ENCODE measurements at regions not wholly inside any gene's neighbourhood (a gene's known extent, or its start where the extent isn't known, plus 50 kb on each side); places are given as distances from the start of the nearest gene placed in this dataset.

DNA sequence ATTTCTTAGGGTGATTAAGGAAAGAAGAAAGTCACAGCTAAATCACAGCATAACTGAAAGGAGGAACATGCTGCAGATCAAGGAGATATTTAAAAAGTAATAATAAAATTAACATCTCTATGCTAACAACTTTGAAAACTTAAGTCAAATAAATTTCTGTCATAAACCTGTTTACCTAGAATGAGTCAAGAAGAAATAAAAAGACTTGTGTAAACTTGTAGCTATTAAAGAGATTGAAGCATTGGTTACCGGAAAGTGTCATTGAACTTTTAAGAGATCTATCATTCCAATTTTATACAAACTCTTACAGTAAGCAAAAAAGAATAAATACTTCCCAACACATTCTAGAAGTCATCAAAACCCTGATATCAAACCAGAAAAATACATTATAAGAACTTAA is 520.1 kb upstream of the SYT4 start:
- Histone ChIP-seq H3K27me3 (no peaks in the 10 kb centered on the region), H3K4me3 (no peak overlapping the region), H3K27ac (no peak overlapping the region), H3K36me3 (no peaks in the 10 kb centered on the region), H3K9me3 (no peaks in the 10 kb centered on the region), H3K4me1 (no peaks in the 10 kb centered on the region)
- TF ChIP-seq POLR2A (IDR thresholded peaks at IDR 0.05), result no peak
- TF ChIP-seq, protein P1, sequence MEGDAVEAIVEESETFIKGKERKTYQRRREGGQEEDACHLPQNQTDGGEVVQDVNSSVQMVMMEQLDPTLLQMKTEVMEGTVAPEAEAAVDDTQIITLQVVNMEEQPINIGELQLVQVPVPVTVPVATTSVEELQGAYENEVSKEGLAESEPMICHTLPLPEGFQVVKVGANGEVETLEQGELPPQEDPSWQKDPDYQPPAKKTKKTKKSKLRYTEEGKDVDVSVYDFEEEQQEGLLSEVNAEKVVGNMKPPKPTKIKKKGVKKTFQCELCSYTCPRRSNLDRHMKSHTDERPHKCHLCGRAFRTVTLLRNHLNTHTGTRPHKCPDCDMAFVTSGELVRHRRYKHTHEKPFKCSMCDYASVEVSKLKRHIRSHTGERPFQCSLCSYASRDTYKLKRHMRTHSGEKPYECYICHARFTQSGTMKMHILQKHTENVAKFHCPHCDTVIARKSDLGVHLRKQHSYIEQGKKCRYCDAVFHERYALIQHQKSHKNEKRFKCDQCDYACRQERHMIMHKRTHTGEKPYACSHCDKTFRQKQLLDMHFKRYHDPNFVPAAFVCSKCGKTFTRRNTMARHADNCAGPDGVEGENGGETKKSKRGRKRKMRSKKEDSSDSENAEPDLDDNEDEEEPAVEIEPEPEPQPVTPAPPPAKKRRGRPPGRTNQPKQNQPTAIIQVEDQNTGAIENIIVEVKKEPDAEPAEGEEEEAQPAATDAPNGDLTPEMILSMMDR (IDR thresholded peaks at IDR 0.05), result no peak
- no peak for DNase-seq

DNA sequence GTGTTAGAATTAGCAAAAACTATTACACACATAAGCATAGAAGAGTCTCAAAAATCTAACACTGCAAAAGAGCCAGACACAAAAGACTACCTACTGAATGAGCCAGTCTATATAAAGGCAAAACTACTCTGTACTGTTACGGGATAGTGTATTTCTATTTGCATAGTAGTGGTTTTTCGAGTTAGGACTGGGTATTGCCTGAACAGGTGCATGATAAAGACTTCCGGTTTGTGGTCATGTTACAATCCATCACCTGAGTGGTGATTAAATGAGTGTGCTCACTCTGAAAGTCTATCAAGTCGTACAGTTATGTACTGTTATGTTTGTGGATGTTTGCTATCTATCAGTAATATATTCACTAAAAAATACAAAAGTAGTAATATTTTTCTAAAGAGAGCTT is 523.3 kb upstream of the SYT4 start:
- H3K36me3 ChIP-seq, result no peaks in the 10 kb centered on the region
- no peaks in the 10 kb centered on the region for H3K4me1 ChIP-seq
- no peaks in the 10 kb centered on the region for H3K9me3 ChIP-seq
- TF ChIP-seq, protein P1 (IDR thresholded peaks at IDR 0.05), result no peak
- TF ChIP-seq POLR2A (IDR thresholded peaks at IDR 0.05), result no peak
- DNase-seq, result no peak
- no peaks in the 10 kb centered on the region for H3K27me3 ChIP-seq
- no peak overlapping the region for H3K4me3 ChIP-seq
- H3K27ac ChIP-seq, result no peak overlapping the region

DNA sequence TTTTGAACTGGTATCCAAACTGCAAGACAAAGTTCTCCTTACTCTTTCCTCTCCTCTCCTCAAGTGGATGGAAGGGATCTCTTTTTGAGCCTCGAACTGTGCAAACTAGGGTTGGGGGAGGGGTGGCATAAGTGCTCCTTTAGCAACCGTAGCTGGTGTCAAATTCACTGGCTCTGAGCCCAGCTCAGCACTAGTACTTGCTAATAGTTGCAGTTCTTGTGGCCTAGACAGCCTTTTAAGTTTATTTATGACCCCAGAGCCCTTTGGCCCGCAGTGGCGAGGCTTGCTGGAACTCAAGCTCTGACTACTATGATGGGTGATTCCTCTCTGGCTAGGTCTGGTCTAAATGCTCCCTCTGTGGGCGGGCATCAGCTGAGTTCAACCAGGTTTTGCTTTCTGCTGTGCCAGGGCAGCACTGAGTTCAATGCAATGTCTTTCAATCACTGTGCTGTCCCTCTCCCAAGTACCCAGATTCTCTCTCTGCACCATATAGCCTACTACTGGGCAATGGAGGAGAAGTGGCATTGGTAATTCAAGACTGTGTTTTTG is 528.4 kb upstream of the SYT4 start:
- Histone ChIP-seq H3K27ac (no peak overlapping the region), H3K4me3 (no peak overlapping the region), H3K9me3 (no peaks in the 10 kb centered on the region), H3K27me3 (no peaks in the 10 kb centered on the region), H3K36me3 (no peaks in the 10 kb centered on the region), H3K4me1 (no peaks in the 10 kb centered on the region)
- TF ChIP-seq POLR2A (IDR thresholded peaks at IDR 0.05), result no peak
- TF ChIP-seq, protein P1 (IDR thresholded peaks at IDR 0.05), result no peak
- no peak for DNase-seq

DNA sequence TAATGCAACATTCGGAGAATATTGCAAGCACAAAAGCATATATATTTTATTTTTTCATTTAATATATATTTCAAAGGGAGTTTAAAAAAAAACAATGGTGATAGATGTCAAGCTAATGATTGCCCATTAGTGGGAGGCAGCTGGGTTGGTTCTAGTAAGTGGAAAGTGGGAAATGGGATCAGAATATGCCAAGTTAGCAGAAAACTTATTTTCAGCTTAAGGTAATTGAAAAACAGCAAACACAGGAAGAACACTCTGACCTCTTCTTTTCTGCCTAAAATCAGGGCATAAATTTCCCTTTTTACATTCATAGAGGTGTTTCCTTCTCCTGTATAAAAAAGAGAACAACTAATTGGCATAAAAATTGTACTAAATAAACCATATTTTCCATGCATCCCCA is 535.3 kb upstream of the SYT4 start:
- H3K27ac ChIP-seq, result no peak overlapping the region
- H3K27me3 ChIP-seq, result no peaks in the 10 kb centered on the region
- TF ChIP-seq, protein P1 (IDR thresholded peaks at IDR 0.05), result no peak
- no peak for TF ChIP-seq POLR2A (IDR thresholded peaks at IDR 0.05)

DNA sequence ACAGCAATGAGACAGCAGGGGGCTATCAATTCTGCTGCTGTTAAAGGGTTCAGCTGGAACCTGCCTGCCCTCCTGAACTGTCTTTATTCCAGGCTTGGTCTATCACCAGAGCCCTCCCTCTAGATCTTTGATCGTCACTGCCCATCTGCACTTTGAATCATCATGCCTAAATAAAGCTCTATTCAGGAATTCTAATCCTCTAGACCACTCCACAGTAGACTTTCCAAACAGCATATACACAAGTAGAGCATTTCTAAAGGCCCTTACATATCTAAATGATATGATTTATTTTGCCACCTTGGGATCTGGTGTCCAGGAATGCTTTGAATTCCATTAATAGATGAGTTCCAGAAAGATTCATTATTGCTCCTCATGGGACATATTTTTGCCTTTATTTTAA is 542.1 kb upstream of the SYT4 start:
- Histone ChIP-seq H3K4me1 (no peaks in the 10 kb centered on the region), H3K9me3 (no peaks in the 10 kb centered on the region), H3K27ac (no peak overlapping the region), H3K27me3 (no peaks in the 10 kb centered on the region), H3K4me3 (no peak overlapping the region), H3K36me3 (no peaks in the 10 kb centered on the region)
- DNase-seq, result no peak
- no peak for TF ChIP-seq POLR2A (IDR thresholded peaks at IDR 0.05)
- TF ChIP-seq, protein P1 (IDR thresholded peaks at IDR 0.05), result no peak

More for the DNA sequence above, 535.3 kb upstream of the SYT4 start:
- Histone ChIP-seq H3K9me3 (no peaks in the 10 kb centered on the region), H3K36me3 (no peaks in the 10 kb centered on the region), H3K4me1 (no peaks in the 10 kb centered on the region), H3K4me3 (no peak overlapping the region)
- no peak for DNase-seq

DNA sequence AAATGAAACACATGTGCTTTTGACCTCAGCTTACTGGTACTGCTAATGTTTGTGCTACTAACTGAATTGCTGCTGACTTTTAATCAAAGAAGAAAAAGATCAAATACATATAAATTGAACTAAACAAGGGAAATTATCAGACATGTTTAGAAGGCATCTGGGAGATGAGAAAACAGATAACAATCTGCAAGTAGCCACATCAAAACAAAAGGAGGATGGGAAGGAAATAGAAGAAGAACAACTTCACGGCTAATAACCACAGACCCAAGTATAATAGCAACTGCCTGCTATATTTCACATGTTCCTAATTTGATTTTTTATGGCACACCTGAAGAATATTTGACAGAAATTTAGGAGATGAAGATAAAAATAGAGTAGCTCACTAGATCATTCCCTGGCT is 542.6 kb upstream of the SYT4 start:
- no peak overlapping the region for H3K4me3 ChIP-seq
- no peak for DNase-seq
- no peaks in the 10 kb centered on the region for H3K27me3 ChIP-seq
- no peaks in the 10 kb centered on the region for H3K36me3 ChIP-seq
- H3K27ac ChIP-seq, result no peak overlapping the region
- H3K4me1 ChIP-seq, result no peaks in the 10 kb centered on the region
- no peaks in the 10 kb centered on the region for H3K9me3 ChIP-seq
- TF ChIP-seq, protein P1 (IDR thresholded peaks at IDR 0.05), result no peak
- TF ChIP-seq POLR2A (IDR thresholded peaks at IDR 0.05), result no peak

All from Peyer's patch (tissue), 4 donors.